ENCODE measurements at regions not wholly inside any gene's neighbourhood (a gene's known extent, or its start where the extent isn't known, plus 50 kb on each side); places are given as distances from the start of the nearest gene placed in this dataset.

- no peak overlapping the region for H3K23ac ChIP-seq (ENCODE audit: low read depth, low read length)
- TF ChIP-seq FOS (IDR thresholded peaks at IDR 0.05; ENCODE audit: low read depth, low read length): no peak
- TF ChIP-seq CHD1 (IDR thresholded peaks at IDR 0.05; ENCODE audit: low read depth, low read length): no peak
- TF ChIP-seq BHLHE40 (IDR thresholded peaks at IDR 0.05; ENCODE audit: low read depth, low read length): no peak
- TF ChIP-seq SMC3 (IDR thresholded peaks at IDR 0.05; ENCODE audit: low read depth, low read length): no peak
- TF ChIP-seq POLR2A (IDR thresholded peaks at IDR 0.05; ENCODE audit: low read depth, low read length): no peak
- TF ChIP-seq MXI1 (IDR thresholded peaks at IDR 0.05; ENCODE audit: borderline replicate concordance, low read depth, low read length): no peak
- no peak for TF ChIP-seq CEBPB (IDR thresholded peaks at IDR 0.05; ENCODE audit: low read depth, low read length)
- TF ChIP-seq USF2 (IDR thresholded peaks at IDR 0.05; ENCODE audit: low read depth, low read length): no peak
- no peak for TF ChIP-seq CTCF (conservative IDR thresholded peaks at IDR 0.05; ENCODE audit: low read depth, low read length)
- TF ChIP-seq MAZ (IDR thresholded peaks at IDR 0.05; ENCODE audit: borderline replicate concordance, low read depth, low read length): no peak
- no peak for TF ChIP-seq ELK1 (IDR thresholded peaks at IDR 0.05; ENCODE audit: borderline replicate concordance, low read depth, low read length)
- no peak for TF ChIP-seq RAD21 (IDR thresholded peaks at IDR 0.05; ENCODE audit: low read length)
- no peak for TF ChIP-seq MAFK (IDR thresholded peaks at IDR 0.05; ENCODE audit: low read depth, low read length)
- no peak overlapping the region for H3K4me2 ChIP-seq (ENCODE audit: low read depth, low read length)
- POLR2A ChIA-PET (ENCODE audit: unreplicated experiment): no interaction called here
- no peak overlapping the region for H2BK15ac ChIP-seq (ENCODE audit: low read depth, low read length)
- no peak overlapping the region for H3K9ac ChIP-seq (ENCODE audit: low read depth, low read length)
- H4K20me1 ChIP-seq (ENCODE audit: insufficient read depth, low read length): no peaks in the 10 kb centered on the region
- no CpG with 5 or more reads among the region's 7 CpGs for WGBS, 2 experiments (ENCODE audit: extremely low coverage in 2 of 2, insufficient read length in 1 of 2)
- no peak overlapping the region for H3K56ac ChIP-seq (ENCODE audit: extremely low read depth, insufficient read depth, low read length)
- in situ Hi-C loops (cut with MboI; ENCODE audit: low sequenced_read_pairs) (no loop called here), intact Hi-C loops (cut with micrococcal nuclease) (no loop called here), dilution Hi-C loops (cut with HindIII; ENCODE audit: low sequenced_read_pairs, unreplicated experiment) (no loop called here)
- H3K4me1 ChIP-seq (ENCODE audit: control insufficient read depth, insufficient read depth, low read length): no peaks in the 10 kb centered on the region
- H2BK20ac ChIP-seq (ENCODE audit: low read depth, low read length): no peak overlapping the region
- ATAC-seq (ENCODE audit: low read depth): no peak
- no peak overlapping the region for H2AFZ ChIP-seq (replicated peaks; ENCODE audit: low read length, poor library complexity)
- H2BK5ac ChIP-seq (ENCODE audit: low read depth, low read length, poor library complexity, severe bottlenecking): no peak overlapping the region
- H3K27me3 ChIP-seq (ENCODE audit: control insufficient read depth, insufficient read depth, low read length): no peaks in the 10 kb centered on the region
- no peaks in the 10 kb centered on the region for H3K36me3 ChIP-seq (ENCODE audit: control insufficient read depth, insufficient read depth, low read length)
- H4K5ac ChIP-seq (ENCODE audit: low read depth, low read length): no peak overlapping the region
- H3K9me3 ChIP-seq (ENCODE audit: control insufficient read depth, insufficient read depth, low read length): no peaks in the 10 kb centered on the region
- H3K27ac ChIP-seq (ENCODE audit: insufficient read depth, low read length): no peak overlapping the region
- no peak for DNase-seq
- no peak overlapping the region for H3K14ac ChIP-seq (replicated peaks; ENCODE audit: low read depth, low read length)
- H3K4ac ChIP-seq (ENCODE audit: low read depth, low read length): no peak overlapping the region
- H3K18ac ChIP-seq (ENCODE audit: low read depth, low read length): no peak overlapping the region
- H2AK9ac ChIP-seq (replicated peaks; ENCODE audit: low read depth, low read length, poor library complexity): no peak overlapping the region
- no peaks in the 10 kb centered on the region for H3K79me1 ChIP-seq (ENCODE audit: low read depth in 1 of 2, low read length in 2 of 2)
- H3K9me1 ChIP-seq (ENCODE audit: insufficient read depth, low read length): no peaks in the 10 kb centered on the region
- H3K4me3 ChIP-seq (ENCODE audit: insufficient read depth, low read depth, low read length): no peak overlapping the region
- CTCF ChIA-PET: no interaction called here
- no peak overlapping the region for H2AK5ac ChIP-seq (ENCODE audit: low read depth, low read length)
- no peak overlapping the region for H4K91ac ChIP-seq (ENCODE audit: insufficient read depth, low read depth, low read length)
- no TSS peak for BruUV-seq (replicated peaks)
- H4K8ac ChIP-seq (ENCODE audit: low read depth in 2 of 2, low read length in 2 of 2): no peak overlapping the region
- no peak overlapping the region for H2BK120ac ChIP-seq (ENCODE audit: low read depth, low read length)
Observed at GRCh38 chr6:23266536-23266935, 697.2 kb downstream of the HDGFL1 start.
